ENCODE measurements at regions not wholly inside any gene's neighbourhood (a gene's known extent, or its start where the extent isn't known, plus 50 kb on each side); places are given as distances from the start of the nearest gene placed in this dataset.

DNA sequence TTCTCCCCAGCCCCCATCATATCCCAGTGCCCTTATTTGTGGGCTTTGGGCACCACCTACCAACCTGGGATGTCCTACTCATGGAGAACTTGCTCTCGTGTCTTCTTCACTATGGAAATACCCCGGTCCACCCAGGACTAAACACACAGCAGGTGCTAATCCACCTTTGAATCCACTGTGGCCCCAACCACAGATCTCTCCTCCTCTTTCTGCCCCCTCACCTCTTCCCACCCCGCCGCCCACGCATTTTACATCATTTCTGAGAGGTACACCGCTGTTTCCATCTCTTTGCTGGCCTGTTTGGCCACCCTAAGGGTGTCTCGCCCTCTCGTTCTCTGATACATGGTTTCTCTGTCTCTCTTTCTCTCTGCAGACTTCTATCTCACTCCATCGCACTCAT is 82.5 kb upstream of the CTNNBL1 start:
- Histone ChIP-seq H3K4me3 (no peak overlapping the region), H3K27me3 (peaks cover 0 to 21% (median 0%) of the 10 kb centered on the region in 7 donors), H3K27ac (no peak overlapping the region), H3K9me3 (no peaks in the 10 kb centered on the region), H3K4me1 (no peaks in the 10 kb centered on the region), H3K36me3 (no peaks in the 10 kb centered on the region)
- WGBS, 2 donors, result 73 to 83% methylated on average over 9 of the region's 9 CpGs
- no peak for TF ChIP-seq CTCF (IDR thresholded peaks at IDR 0.05)
- ATAC-seq (no peak), DNase-seq (no peak)
- intact Hi-C loops (cut with DNase I), result no loop called here

DNA sequence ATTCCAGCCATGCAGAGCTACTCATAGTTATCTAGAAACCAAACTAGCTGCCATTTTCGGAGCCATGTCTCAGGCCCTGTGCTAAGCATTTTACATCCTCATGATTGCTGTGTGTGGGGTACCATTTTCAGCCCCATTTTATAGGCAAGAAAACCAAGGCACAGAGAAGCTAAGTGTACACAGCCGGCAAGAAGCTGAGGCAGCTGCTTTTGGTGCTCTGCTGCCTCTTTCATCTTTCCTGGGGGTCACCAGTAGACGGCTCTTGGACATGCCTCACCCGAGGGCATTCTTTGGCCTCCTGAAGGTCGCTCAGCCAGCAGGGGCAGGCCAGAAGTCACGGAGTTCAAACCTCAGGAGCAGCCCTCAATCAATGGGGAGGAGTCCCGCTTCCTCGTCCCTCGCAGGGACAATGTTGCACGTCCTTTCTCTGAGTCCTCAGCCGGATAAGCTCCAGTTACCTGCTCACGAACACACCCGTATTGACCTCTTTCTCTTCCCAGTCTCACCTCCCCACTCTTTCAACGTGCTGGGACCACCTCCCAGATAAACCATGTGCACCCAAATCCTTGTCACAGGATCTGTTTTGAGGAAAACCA is 82.6 kb upstream of the BLCAP start:
- Histone ChIP-seq H3K4me3 (no peak overlapping the region), H3K27me3 (peaks cover 0 to 21% (median 0%) of the 10 kb centered on the region in 7 donors), H3K9me3 (no peaks in the 10 kb centered on the region), H3K27ac (no peak overlapping the region), H3K36me3 (no peaks in the 10 kb centered on the region), H3K4me1 (no peaks in the 10 kb centered on the region)
- intact Hi-C loops (cut with DNase I), result no loop called here
- no peak for TF ChIP-seq CTCF (IDR thresholded peaks at IDR 0.05)
- no peak for ATAC-seq
- WGBS, 2 donors, result 60 to 63% methylated on average over 14 of the region's 14 CpGs
- DNase-seq, result no peak

DNA sequence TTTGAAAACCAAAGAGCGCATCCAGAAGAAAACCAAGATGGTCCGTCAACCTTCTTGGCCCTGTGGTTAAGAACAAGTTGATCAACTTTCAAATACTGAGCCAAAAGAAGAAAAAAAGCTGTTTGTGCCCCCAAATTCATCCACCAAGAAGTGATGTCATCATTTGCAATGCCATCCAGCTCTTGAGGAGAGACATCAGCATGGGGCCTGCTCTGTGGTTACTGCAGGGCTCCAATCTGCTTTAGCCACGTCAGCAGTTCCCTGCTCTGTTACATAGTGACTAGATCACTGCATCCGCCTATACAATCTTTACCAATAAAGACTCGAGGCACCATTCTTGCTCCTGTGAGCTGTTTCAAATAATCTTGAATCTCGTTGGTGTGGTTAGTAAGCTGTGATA is 75.0 kb upstream of the BLCAP start:
- WGBS, 2 donors, result 72 to 78% methylated on average over 6 of the region's 6 CpGs
- H3K4me1 ChIP-seq, result peaks cover 0 to 4% (median 0%) of the 10 kb centered on the region in 9 donors
- ATAC-seq, result no peak
- H3K36me3 ChIP-seq, result no peaks in the 10 kb centered on the region
- no peaks in the 10 kb centered on the region for H3K9me3 ChIP-seq
- no peak for DNase-seq
- H3K27me3 ChIP-seq, result peaks cover 0 to 44% (median 14%) of the 10 kb centered on the region in 7 donors
- no peak overlapping the region for H3K27ac ChIP-seq
- intact Hi-C loops (cut with DNase I), result no loop called here
- no peak for TF ChIP-seq CTCF (IDR thresholded peaks at IDR 0.05)
- no peak overlapping the region for H3K4me3 ChIP-seq

DNA sequence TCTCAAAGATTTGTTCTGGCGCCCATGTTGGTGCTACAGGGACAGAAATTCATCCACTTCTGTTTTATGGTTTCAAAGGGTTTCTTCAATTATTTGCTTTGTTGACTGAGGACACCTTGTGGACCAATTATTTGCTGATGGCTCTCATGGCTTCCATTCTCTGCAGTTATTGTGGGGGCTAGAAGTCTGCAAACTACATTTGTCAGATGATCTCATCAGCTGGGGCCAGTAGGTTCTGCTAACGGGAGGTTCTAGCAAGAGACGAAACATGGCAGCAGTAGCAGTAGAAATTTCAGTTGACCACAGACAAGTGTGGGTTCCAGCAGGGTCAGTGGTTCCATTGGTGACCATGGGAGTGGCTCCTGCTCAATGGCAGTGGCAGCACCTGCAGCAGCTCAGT is 72.8 kb upstream of the BLCAP start:
- ATAC-seq, result no peak
- 62 to 76% methylated on average over 3 of the region's 3 CpGs for WGBS, 2 donors
- peaks cover 0 to 51% (median 29%) of the 10 kb centered on the region in 7 donors for H3K27me3 ChIP-seq
- no peak overlapping the region for H3K27ac ChIP-seq
- TF ChIP-seq CTCF (IDR thresholded peaks at IDR 0.05), result no peak
- no peaks in the 10 kb centered on the region for H3K9me3 ChIP-seq
- no peaks in the 10 kb centered on the region for H3K36me3 ChIP-seq
- H3K4me3 ChIP-seq, result no peak overlapping the region
- intact Hi-C loops (cut with DNase I), result no loop called here
- DNase-seq, result no peak
- peaks cover 0 to 4% (median 0%) of the 10 kb centered on the region in 9 donors for H3K4me1 ChIP-seq
